ENCODE measurements at regions not wholly inside any gene's neighbourhood (a gene's known extent, or its start where the extent isn't known, plus 50 kb on each side); places are given as distances from the start of the nearest gene placed in this dataset.

DNA sequence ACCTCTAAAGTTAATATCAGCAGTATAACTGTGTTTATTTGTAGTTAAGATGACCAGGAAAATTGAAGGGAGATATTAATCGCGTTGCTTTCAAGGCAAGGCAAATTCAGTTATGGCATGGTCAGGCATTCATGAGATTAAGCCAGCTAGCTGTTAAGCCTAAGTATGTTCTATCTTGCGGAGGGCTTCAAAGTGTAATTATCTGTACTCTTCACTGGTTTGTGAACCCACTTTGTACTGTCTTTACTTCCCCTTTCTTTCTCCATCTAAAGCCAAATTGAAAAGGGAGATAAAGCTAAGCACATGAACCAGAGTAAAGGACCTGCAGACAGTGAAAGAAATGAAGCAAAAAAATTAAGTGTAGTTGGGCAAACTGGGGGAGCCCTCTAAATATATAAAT, 483.1 kb upstream of the NRP1 start:
- no peak overlapping the region for H3K27ac ChIP-seq
- TF ChIP-seq POLR2A (IDR thresholded peaks at IDR 0.05) (no peak), POLR2AphosphoS5 (IDR thresholded peaks at IDR 0.05) (no peak), CTCF (IDR thresholded peaks at IDR 0.05) (no peak), EP300 (IDR thresholded peaks at IDR 0.05) (no peak)
- H3K9me3 ChIP-seq, result no peaks in the 10 kb centered on the region
- H3K27me3 ChIP-seq, result no peaks in the 10 kb centered on the region
- no peaks in the 10 kb centered on the region for H3K4me1 ChIP-seq
- H3K36me3 ChIP-seq, result no peaks in the 10 kb centered on the region
- WGBS, 2 donors (ENCODE audit: low coverage in 1 of 2), result 85 to 88% methylated on average over 3 of the region's 3 CpGs
- no peak for ATAC-seq
- no peak overlapping the region for H3K4me3 ChIP-seq

DNA sequence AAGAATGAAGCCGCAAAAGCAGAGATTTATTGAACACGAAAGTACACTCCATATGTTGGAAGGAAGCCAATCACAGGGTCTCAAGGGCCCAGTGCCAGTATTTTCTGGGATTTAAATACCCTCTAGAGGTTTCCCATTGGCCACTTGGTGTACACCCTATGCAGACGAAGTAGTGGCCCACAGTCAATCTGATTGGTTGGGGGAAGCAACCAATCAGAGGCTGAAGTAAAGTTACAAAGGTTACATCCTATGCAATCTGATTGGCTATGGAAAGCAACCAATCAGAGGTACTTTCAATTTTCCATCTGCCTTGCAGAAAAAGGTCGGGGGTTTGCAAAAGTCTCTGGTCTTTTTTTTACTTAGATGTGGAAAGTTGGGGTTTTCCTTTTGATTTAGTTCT, 481.3 kb upstream of the NRP1 start:
- ATAC-seq, result no peak
- Histone ChIP-seq H3K4me1 (no peaks in the 10 kb centered on the region), H3K27me3 (no peaks in the 10 kb centered on the region), H3K9me3 (no peaks in the 10 kb centered on the region), H3K4me3 (no peak overlapping the region), H3K27ac (no peak overlapping the region), H3K36me3 (no peaks in the 10 kb centered on the region)
- TF ChIP-seq CTCF (IDR thresholded peaks at IDR 0.05), result no peak
- no peak for TF ChIP-seq POLR2A (IDR thresholded peaks at IDR 0.05)
- no peak for TF ChIP-seq EP300 (IDR thresholded peaks at IDR 0.05)
- TF ChIP-seq POLR2AphosphoS5 (IDR thresholded peaks at IDR 0.05), result no peak
- WGBS, 2 donors (ENCODE audit: low coverage in 1 of 2), result 88 to 94% methylated on average over 4 of the region's 4 CpGs

GRCh38 chr10:33813871-33814270, 479.4 kb upstream of the NRP1 start:
- H3K27me3 ChIP-seq, result no peaks in the 10 kb centered on the region
- no peak for TF ChIP-seq CTCF (IDR thresholded peaks at IDR 0.05)
- no peak for TF ChIP-seq EP300 (IDR thresholded peaks at IDR 0.05)
- TF ChIP-seq POLR2AphosphoS5 (IDR thresholded peaks at IDR 0.05), result no peak
- TF ChIP-seq POLR2A (IDR thresholded peaks at IDR 0.05), result no peak
- no peaks in the 10 kb centered on the region for H3K4me1 ChIP-seq
- H3K36me3 ChIP-seq, result no peaks in the 10 kb centered on the region
- no peak overlapping the region for H3K27ac ChIP-seq
- no peak overlapping the region for H3K4me3 ChIP-seq
- WGBS, 2 donors (ENCODE audit: low coverage in 1 of 2), result 73 to 96% methylated on average over 3 of the region's 3 CpGs
- H3K9me3 ChIP-seq, result no peaks in the 10 kb centered on the region
- ATAC-seq, result no peak

DNA sequence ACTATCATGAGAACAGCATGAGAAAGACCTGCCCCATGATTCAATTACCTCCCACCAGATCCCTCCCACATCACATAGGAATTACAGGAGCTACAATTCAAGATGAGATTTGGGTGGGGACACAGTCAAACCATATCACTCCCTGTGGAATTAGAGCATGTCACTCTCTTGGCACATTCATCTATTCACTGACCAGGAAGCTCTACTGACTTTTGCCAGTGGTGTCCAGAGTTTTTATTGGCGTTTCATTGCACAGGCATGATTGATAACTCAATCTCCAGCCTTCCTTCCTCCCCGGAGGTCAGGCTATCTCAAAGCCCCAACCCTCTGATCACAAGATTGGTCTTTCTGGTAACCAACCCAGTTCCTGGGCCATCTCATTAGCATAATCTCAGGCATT, 478.9 kb upstream of the NRP1 start:
- 100% methylated on average over 2 of the region's 2 CpGs; no CpG with 5 or more reads in 1 of the 2 donors for WGBS, 2 donors (ENCODE audit: low coverage in 1 of 2)
- no peaks in the 10 kb centered on the region for H3K4me1 ChIP-seq
- H3K4me3 ChIP-seq, result no peak overlapping the region
- no peak overlapping the region for H3K27ac ChIP-seq
- H3K9me3 ChIP-seq, result no peaks in the 10 kb centered on the region
- no peaks in the 10 kb centered on the region for H3K27me3 ChIP-seq
- TF ChIP-seq EP300 (IDR thresholded peaks at IDR 0.05), result no peak
- TF ChIP-seq POLR2A (IDR thresholded peaks at IDR 0.05), result no peak
- no peak for TF ChIP-seq POLR2AphosphoS5 (IDR thresholded peaks at IDR 0.05)
- TF ChIP-seq CTCF (IDR thresholded peaks at IDR 0.05), result no peak
- no peak for ATAC-seq
- H3K36me3 ChIP-seq, result no peaks in the 10 kb centered on the region

GRCh38 chr10:33812586-33812985, 478.1 kb upstream of the NRP1 start:
- Histone ChIP-seq H3K27ac (no peak overlapping the region), H3K9me3 (no peaks in the 10 kb centered on the region), H3K36me3 (no peaks in the 10 kb centered on the region), H3K4me3 (no peak overlapping the region), H3K4me1 (no peaks in the 10 kb centered on the region), H3K27me3 (no peaks in the 10 kb centered on the region)
- TF ChIP-seq POLR2A (IDR thresholded peaks at IDR 0.05), result no peak
- no peak for TF ChIP-seq POLR2AphosphoS5 (IDR thresholded peaks at IDR 0.05)
- no peak for TF ChIP-seq EP300 (IDR thresholded peaks at IDR 0.05)
- no peak for TF ChIP-seq CTCF (IDR thresholded peaks at IDR 0.05)
- ATAC-seq, result no peak
- WGBS, 2 donors (ENCODE audit: low coverage in 1 of 2), result 88% methylated on average over 2 of the region's 2 CpGs; no CpG with 5 or more reads in 1 of the 2 donors
